Dedifferentiated amniotic fluid mesenchymal stem cell (primary cell): ENCODE measurements at regions not wholly inside any gene's neighbourhood (a gene's known extent, or its start where the extent isn't known, plus 50 kb on each side); places are given as distances from the start of the nearest gene placed in this dataset.
"Not testable (repeated sequence)": the region's sequence is repeated elsewhere in the genome, so short reads cannot be mapped to it uniquely, and the experiment has no call there.

Source experiments
- DNase-seq: peaks from one replicate; pipeline ENCODE4 v3.0.0-alpha.2; 2016; ENCODE audit errors: extremely low spot score

DNA sequence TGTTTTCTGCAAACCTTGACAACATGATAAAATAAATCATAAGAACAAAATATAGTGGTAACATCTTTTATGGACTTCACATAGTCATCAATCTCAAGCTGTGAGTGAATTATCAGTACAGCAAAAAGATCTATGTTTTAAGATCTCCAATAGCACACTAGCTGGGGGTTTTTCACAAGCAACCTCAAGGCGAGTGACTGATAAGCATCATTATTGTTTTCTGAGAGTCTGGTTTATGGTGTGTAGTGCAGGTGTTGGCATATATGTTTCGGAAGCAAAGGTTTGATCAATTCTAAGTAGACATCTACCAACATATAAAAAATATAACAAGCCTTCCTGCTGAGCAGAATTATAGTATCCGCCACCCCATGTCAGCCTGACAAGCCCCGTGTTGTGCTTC, 403.8 kb upstream of the MGMT start:
- DNase-seq: no peak

DNA sequence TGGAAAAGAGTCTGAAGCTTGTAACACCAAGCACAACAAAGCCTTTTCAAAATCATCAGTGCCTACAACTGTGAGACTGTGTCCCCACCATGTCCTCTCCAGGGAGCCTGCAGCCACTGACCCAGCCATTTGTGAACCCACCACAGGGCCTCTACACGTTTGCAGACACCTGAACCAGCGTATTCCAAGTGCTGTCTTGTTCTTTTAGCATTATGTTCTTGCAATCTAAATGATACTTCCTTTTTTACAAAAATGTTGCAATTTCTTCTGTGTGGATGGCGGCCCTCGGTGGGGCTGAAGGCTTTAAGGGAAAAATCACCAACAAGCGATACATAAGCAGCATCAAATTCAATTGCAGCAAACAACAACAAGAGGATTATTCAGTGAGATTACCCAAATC, 403.2 kb upstream of the MGMT start:
- DNase-seq: no peak

DNA sequence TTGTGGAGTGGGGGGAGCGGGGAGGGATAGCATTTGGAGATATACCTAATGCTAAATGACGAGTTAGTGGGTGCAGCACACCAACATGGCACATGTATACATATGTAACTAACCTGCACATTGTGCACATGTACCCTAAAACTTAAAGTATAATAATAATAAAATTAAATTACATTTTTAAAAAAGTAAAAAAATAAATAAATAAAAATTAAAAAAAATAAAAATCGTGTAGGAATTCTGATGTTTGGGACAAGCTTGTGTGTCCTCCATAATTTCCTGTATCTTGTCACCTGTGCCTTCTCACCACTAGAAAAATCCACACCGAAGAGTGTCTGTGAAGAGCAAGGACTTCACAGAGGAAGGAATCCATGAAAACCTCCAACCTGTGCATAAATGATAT, 400.5 kb upstream of the MGMT start:
- not testable (repeated sequence) for DNase-seq

DNA sequence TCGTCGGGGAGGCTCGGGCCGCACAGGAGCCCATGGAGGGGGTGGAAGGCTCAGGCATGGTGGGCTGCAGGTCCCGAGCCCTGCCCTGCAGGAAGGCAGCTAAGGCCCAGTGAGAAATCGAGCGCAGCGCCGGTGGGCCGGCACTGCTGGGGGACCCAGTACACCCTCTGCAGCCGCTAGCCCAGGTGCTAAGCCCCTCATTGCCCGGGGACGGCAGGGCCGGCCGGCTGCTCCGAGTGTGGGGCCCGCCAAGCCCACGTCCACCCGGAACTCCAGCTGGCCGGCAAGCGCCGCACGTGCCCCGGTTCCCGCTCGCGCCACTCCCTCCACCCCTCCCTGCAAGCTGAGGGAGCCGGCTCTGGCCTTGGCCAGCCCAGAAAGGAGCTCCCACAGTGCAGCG, 395.6 kb upstream of the MGMT start:
- DNase-seq: not testable (repeated sequence)

DNA sequence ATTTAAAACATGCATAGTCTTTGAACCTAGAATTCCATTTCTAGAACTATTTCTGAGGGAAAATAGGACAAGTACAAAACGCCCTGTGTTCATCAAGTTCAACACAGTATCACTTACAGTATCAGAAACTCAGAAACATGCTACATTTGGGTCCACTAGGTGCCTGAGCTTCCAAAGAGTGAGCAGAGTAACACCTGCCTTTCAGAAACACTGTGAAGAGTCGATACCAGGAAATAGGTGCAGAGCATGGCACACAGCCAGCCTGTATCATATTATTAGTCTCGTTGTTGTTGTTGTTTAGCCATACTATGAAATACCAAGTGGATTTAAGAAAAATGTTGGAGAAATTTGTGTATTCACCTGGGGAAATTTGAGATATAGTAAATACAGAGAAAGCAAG, 392.1 kb upstream of the MGMT start:
- DNase-seq: no peak

DNA sequence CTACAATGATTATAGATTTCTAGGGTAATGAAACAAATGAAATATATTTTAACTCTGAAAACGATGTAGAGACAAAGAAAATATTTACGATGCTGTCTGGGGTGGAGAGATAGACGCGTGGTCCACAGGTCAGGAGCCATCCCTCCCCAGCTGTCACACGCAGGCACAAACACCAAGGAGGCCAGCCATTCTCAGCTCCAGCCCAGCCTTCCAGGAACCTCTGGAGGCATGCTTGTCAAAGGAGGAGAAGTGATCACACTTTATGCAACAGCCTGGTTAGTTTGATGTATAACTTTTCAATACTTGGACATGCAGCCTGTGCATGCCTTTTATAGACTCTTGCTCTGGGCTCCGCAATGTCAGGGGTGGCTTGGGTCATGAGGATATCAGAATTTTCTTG, 391.5 kb upstream of the MGMT start:
- DNase-seq: no peak

DNA sequence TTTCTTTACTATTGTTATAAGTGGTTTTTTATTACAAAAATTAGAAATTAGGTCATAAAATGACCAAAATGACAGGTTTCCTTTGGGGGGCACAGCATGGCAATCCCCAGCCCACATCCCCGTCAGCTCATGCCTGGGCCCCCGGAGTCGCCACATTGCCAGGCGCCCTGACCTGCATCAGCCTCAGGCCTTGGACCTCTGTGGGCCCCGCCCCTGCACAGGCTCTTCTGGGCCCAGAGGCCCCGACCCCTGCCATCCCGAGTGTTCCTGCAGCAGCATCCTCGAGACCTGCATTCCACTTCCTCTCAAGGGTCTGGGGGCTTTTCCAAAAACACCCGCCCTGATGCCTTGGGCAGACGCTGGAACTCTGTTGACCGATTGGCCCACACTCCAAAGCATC, 391.1 kb upstream of the MGMT start:
- DNase-seq: no peak

DNA sequence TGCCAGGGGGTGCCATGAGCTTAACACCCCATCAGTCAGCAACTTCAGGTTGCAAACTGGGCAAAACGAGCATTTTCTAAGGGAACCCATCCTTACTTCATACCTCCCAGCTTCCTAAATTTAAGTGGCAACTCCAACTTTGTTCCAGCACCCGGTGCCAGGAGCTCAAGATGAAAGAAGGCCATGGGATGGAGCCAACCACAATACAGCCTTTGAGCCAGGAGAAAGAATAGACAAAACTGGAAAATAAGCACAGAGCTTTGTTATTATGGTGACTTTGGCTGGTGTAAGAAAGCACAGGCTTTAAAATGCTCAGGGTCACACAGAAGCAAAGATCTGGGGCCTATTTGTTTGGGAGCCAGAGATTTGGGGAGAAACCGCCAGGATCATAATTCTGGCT, 388.7 kb upstream of the MGMT start:
- no peak for DNase-seq

DNA sequence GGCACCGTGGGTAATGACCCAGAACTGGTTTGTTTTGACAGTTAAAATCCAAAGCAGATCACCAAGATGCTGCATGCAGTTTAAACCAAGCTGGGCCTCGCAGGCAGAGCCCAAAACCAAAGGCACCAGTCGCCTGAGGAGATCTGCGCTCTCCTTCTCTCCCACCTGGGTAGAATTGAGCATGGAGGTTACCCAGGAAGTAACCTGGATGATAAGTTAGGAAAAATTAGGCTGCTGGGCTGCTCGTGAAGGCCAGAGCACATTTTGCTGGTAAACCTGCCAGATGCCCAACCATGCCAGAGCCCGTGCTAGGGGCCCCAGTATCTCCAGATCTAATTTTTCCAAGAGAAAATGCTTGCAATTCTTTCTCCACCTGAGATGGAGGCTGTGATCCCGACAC, 388.3 kb upstream of the MGMT start:
- no peak for DNase-seq

DNA sequence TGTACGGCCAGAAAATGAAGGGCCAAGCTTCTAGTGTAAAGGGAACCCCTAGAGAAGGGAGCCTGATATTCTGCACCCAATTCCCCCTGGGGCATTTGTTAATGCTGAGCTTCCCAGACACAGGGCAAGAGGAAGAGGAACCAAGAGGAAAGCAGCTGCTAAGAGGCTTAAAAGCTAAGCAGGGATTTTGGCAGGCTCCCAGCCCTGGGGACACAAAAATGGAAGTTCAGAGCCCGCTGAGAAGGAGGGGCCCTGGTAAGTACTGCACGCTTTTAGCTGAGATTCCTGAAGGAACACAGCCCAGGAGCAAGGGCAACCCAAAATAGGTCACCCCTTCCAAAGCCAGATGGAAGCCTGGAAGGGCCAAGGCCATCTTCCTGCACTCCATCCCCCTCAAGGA, 387.3 kb upstream of the MGMT start:
- no peak for DNase-seq

DNA sequence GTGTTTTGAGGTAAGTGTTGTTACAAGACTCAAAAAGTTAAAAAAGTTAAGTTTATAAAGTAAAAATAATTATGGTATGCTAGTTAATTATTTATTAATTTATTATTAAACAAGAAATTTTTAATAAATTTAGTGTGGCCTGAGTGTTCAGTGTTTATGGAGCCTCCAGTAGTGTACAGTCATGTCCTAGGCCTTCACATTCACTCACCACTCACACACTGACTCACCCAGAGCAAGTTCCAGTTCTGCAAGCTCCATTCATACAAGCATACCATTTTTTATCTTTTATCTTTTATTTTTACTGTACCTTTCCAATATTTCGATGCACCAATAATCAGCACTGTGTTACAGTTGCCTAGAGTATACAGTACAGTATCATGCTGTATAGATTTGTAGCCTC, 381.2 kb upstream of the MGMT start:
- no peak for DNase-seq

DNA sequence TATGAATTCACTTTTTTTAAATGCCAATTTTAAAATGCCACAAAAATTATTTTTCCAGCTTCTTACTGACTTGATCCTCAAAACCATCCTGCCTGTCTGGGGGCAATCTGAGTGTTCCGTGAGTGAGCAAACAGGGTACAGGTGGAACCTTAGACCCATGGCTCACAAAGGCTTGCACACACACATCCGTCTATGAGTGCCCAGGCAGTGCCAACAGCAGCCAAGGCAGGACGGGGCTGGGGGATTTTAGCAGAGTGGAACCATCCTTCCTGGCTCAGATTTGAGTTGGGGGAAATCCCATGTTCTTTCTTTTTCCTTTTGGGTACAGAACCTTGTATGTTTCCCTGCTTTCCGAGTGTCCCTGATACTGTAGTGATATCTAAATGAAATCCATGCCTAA, 377.7 kb upstream of the MGMT start:
- DNase-seq: no peak

DNA sequence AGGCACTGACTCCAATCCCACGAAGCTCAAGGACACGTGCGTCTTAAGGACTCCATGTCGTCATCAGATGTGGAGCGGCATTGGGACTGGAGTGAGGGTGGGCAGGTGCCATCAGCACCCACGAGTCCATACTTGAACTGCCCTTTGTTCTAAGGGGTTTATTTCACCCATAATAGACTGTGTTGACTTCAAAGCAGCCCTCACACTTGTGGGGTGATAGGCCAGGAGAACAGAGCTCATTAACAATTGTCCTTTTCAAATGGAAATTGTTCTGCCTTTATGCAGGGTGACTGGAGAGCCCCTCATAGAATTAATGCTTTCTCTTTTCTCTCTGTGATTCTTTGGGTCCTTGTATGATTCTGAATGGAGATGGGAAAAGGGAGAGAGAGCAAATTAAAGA, 376.9 kb upstream of the MGMT start:
- no peak for DNase-seq

DNA sequence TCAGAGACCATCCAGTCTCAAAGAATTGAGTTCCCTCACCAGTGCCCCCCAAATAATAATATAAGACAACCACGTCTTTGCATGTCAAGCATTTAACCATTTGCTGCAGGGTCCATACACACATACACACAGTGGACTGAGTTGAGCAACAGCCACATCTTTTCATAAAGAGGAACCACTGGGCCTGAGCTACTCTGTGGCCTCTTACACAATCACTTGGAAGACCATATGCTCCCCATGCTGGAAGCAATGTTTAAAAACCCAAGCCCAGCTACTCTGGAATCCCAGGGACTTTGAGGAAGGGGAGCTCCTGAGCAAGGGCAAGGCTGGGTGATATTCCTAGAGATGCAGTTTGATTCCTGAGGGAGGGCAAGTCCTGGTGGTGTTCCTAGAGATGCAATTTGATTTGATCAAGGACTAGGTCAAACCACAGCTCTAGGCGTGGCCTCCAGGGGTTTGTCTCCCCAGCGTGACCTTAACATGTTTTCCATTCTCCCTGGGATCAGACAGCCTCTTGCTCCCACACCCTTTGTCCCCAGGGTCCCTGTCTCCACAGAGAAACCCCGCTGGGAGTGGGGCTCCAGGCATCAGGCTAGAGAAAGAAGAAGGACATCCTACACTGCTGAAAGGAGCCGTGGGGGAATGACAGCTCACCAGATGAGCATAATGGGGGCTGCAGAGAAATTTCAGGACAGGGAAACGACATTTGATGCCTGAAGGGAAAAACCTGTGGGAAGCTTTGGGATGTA, 376.2 kb upstream of the MGMT start:
- no peak for DNase-seq

DNA sequence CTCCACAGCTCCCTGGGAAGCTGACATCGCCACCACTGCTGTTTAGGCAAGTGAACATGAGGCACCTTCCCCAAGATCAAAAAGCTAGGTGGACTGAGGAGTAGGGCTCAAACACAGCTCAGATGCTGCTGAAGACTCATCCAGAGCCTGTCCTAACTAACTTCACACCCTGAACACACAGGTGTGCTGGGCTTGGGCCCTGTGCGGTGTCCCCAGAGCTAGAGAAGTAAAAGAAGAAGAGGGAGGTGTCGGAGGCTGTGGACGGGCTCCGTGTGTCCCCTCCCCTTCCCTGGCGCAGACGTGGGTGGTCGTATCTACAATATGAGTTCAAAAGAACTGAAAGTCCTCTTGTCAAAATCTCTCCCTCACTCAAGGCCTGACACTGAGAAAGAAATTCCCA, 373.4 kb upstream of the MGMT start:
- DNase-seq: no peak

DNA sequence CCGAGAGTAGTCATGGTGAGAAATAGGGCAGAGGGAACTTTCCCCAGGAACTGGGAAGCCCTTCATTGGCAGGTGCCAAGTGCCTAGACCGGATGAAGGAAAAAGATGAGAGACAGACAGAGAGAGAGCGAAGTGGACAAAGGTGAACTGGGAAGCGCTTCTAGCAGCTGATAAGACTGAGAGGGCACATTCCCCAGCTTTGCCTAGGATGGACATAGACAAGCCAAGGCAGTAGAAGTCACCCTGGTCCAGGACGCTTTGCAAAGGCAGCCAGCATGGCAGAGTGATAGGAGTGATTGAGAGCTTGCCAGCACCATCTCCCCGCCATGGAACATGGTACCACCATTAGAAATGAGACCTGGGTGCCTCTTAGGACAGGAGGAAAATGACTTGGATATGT, 372.8 kb upstream of the MGMT start:
- DNase-seq: no peak

DNA sequence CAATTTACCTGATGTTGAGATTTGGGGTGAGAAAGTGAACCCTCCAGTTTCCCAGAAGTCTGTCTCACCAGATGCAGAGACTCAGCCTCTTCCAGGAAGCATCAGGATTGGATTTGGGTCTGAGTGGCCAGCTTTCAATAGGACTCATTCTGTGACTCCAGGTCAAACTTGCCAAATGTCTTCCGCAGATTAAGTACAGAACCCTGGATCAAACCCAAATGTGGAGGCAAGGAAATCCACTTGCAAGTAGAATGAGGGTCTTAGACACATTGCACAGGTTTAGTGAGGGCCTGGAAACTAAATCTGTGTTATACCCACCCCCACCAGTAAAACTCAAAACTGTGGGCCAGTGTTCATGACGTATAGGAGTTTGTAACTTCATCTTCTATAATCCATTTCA, 372.2 kb upstream of the MGMT start:
- DNase-seq: no peak

DNA sequence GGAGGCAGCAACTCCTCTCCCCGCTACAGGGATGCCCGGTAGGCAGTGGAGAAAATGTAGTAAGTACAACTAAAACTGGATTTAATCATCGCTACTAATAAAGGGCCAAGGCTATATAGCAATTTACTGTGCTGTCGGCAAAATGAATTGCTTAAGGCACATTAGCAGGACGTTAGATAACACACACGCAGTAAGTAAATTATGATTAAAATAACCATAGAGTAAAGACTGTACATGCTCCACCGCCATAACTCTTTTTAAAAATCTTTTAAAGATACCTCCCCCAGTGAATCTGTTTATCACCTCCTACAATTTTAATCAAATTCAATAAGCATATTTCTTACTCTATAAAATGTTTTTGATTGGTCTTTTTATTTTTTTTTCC, 371.4 kb upstream of the MGMT start:
- no peak for DNase-seq

DNA sequence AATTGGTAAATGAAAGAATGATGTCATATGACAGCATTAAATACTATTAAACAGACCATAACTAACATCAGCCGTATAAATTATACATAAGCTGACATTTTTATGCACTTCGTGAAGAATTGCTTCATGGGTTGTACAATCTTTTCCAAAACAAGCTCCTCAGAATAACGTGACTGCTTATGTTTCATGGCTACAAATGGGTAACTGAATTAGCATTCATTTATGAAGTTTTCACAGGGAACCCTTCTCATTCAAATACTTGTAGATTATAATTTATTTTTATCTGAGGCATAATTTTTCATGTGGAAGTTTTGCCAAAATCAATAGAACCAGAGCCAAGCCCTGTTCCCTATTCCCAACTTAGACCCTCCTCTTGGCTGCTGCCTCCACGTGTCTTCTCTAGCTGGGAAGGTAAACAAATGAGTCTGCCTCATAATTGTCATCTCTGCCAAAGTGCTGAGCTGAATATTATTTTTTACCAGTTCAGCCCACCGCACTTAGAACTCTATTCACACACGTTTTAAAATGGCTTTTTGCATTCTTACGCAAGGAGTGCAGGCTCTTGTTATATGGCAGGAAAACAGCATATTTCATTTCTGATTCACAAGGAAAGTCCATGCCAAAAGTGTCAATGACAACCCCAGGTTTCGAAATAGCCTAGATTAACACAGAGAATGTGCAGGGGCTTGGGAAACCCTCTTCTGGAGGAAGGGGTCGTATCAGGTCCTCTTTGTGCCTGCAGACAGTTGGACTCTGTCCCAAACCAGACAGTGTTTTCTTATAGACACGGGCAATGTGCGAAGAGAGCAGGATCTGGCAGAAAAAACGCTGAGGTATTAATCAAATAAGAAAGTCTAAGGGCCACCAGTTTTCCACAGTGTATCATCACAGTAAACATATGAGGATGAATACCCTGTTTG, 370.7 kb upstream of the MGMT start:
- DNase-seq: no peak

DNA sequence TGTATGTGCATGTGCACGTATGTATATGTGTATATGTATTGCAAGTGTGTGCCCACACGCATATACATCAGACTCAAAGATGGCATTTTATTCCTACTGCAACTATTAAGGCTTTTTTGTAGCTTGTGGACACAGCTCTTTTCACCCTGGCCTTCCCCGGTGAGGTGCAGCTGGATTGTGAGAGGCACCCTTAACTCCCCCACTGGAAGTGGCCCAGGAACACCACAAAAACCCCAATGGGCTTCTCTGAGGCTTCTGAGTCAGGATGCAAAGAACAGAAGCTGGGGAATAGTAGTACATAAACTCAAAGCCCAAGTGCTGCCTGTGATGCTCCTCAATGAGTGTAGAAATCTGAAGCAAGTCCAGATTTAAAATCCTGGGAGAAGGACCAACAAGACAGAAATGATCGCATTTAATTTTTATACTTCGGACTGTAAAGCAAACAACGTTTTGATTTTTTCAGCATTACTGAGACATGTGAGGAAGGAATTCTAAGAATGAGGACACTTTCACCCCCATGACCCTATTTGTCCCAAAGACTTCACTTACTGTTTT, 369.2 kb upstream of the MGMT start:
- no peak for DNase-seq

DNA sequence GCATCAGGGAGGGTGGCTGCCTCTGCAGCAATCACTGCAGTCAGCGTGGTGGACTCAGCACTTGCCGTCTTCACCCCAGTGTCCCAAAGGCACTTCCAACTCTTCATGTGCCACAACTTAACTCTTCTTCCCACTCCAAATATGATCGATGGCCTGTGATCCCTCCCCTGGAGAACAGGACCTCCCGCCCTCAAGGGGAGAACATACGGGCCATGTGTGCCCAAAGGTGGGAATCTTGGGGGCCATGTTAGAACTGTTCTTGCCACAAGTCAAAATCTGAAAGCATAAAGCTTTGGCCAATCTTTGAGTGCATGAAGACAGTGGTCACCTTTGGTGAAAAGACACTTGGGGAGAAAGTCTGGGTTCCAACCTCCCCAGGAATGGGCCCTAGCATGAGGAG, 368.5 kb upstream of the MGMT start:
- DNase-seq: no peak

DNA sequence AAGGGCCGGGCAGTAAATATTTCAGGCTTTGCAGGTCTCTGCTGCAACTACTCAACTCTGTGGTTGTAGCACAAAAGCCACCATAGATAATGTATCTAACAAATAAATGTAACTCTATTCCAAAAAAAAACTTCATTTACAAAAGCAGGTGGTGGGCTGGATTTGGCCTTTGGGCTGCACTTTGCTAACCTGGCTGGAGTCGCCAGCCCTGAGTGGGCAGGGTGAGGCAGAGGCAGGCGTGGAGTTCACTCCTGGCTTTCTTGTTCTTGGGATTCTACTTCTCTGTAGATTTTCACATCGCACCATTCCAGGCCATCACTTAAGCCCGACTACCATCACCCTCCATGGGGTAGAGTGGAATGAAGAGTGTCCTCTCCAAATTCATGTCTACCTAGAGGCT, 367.6 kb upstream of the MGMT start:
- DNase-seq: no peak

DNA sequence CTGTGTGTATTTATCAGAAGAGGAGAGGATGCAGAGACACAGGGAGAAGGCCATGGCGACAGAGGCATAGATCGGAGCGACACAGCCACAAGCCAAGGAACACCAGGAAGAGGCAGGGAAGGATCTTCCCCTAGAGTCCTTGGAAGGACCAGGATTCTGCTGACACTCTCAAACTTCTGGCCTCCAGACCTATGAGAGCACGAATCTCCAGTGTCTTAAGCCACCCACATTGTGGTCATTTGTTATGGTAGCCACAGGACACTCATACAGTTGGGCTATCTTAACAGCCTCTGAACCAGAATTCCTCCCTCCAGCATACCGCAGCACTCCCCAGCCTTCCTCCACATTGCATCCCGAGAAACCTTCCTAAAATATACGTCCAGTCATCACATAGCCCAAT, 367.0 kb upstream of the MGMT start:
- no peak for DNase-seq
